SK-N-SH treated with all-trans-retinoic acid at 6 μM for 48 hours (cell line): ENCODE measurements at regions not wholly inside any gene's neighbourhood (a gene's known extent, or its start where the extent isn't known, plus 50 kb on each side); places are given as distances from the start of the nearest gene placed in this dataset.

Experiments used
- ATAC-seq: fragments of 200-7000 bp; cut with Tn5 transposase; 3 replicates; pipeline ENCODE4 v1.9.1; 2020; ENCODE audit warnings: mild to moderate bottlenecking, moderate library complexity
- ARNTL ChIP-seq: fragments of 450-650 bp; formaldehyde crosslinking; IDR thresholded peaks from 2 replicates; pipeline ENCODE4 v1.5.0; 2020; ENCODE audit warnings: low read depth, mild to moderate bottlenecking, moderate library complexity, borderline replicate concordance
- BACH2 ChIP-seq: fragments of 250-450 bp; sonication (Bioruptor Pico); IDR thresholded peaks from 2 replicates; pipeline ENCODE4 v1.9.0; 2021; ENCODE audit warnings: mild to moderate bottlenecking, borderline replicate concordance
- CSDC2 ChIP-seq: fragments of 250-450 bp; sonication (Bioruptor Pico); IDR thresholded peaks from 2 replicates; pipeline ENCODE4 v1.5.0; 2020; ENCODE audit warnings: mild to moderate bottlenecking, moderate library complexity
- ESRRG ChIP-seq: fragments of 250-450 bp; sonication (Bioruptor Pico); IDR thresholded peaks from 2 replicates; pipeline ENCODE4 v1.6.1; 2021; ENCODE audit warnings: mild to moderate bottlenecking
- GLIS3 ChIP-seq: fragments of 250-450 bp; sonication (Bioruptor Pico); IDR thresholded peaks from 2 replicates; pipeline ENCODE4 v1.5.0; 2020; ENCODE audit warnings: mild to moderate bottlenecking, moderate library complexity
- ISL1 ChIP-seq: fragments of 250-450 bp; sonication (Bioruptor Pico); IDR thresholded peaks from 2 replicates; pipeline ENCODE4 v2.1.2; 2022; ENCODE audit warnings: mild to moderate bottlenecking, moderate library complexity
- OSR1 ChIP-seq: fragments of 250-450 bp; sonication (Bioruptor Pico); IDR thresholded peaks from 2 replicates; pipeline ENCODE4 v1.8.0; 2022; ENCODE audit warnings: moderate library complexity, mild to moderate bottlenecking, inconsistent platforms
- PPARA ChIP-seq: fragments of 250-450 bp; sonication (Bioruptor Pico); IDR thresholded peaks from 2 replicates; pipeline ENCODE4 v1.5.0; 2020; ENCODE audit warnings: mild to moderate bottlenecking, borderline replicate concordance
- RARB ChIP-seq: fragments of 250-450 bp; sonication (Bioruptor Pico); IDR thresholded peaks from 2 replicates; pipeline ENCODE4 v1.8.0; 2021; ENCODE audit warnings: mild to moderate bottlenecking, moderate library complexity
- SNAI2 ChIP-seq: fragments of 250-450 bp; sonication (Bioruptor Pico); IDR thresholded peaks from 2 replicates; pipeline ENCODE4 v1.5.0; 2020; ENCODE audit warnings: mild to moderate bottlenecking, moderate library complexity
- TOX ChIP-seq: fragments of 250-450 bp; sonication (Bioruptor Pico); IDR thresholded peaks from 2 replicates; pipeline ENCODE4 v1.8.0; 2021; ENCODE audit warnings: mild to moderate bottlenecking, moderate library complexity, borderline replicate concordance
- ZC3H10 ChIP-seq: fragments of 250-450 bp; sonication (Bioruptor Pico); IDR thresholded peaks from 2 replicates; pipeline ENCODE4 v1.5.1; 2021; ENCODE audit warnings: mild to moderate bottlenecking, moderate library complexity
- ZFP3 ChIP-seq: fragments of 250-450 bp; sonication (Bioruptor Pico); IDR thresholded peaks from 2 replicates; pipeline ENCODE4 v1.5.0; 2020; ENCODE audit warnings: mild to moderate bottlenecking, moderate library complexity
- ZFP30 ChIP-seq: fragments of 450-650 bp; formaldehyde crosslinking; IDR thresholded peaks from 2 replicates; pipeline ENCODE4 v1.5.0; 2022; ENCODE audit warnings: mild to moderate bottlenecking, moderate library complexity
- ZNF565 ChIP-seq: fragments of 450-650 bp; formaldehyde crosslinking; conservative IDR thresholded peaks from 2 replicates; pipeline ENCODE4 v1.5.0; 2020; ENCODE audit warnings: low read depth, mild to moderate bottlenecking, moderate library complexity
- ZNF8 ChIP-seq: fragments of 450-650 bp; formaldehyde crosslinking; IDR thresholded peaks from 2 replicates; pipeline ENCODE4 v1.5.0; 2020; ENCODE audit warnings: mild to moderate bottlenecking, moderate library complexity
- TF ChIP-seq, protein P1 (sequence below): fragments of 250-450 bp; sonication (Bioruptor Pico); IDR thresholded peaks from 2 replicates; pipeline ENCODE4 v1.8.0; 2020; ENCODE audit warnings: mild to moderate bottlenecking, moderate library complexity, borderline replicate concordance
- TF ChIP-seq, protein P2 (sequence below): fragments of 250-450 bp; sonication (Bioruptor Pico); IDR thresholded peaks from 2 replicates; pipeline ENCODE4 v1.5.0; 2020; ENCODE audit warnings: mild to moderate bottlenecking, moderate library complexity
- TF ChIP-seq, protein P3 (sequence below): fragments of 250-450 bp; sonication (Bioruptor Pico); IDR thresholded peaks from 2 replicates; pipeline ENCODE4 v1.5.1; 2021; ENCODE audit warnings: mild to moderate bottlenecking, moderate library complexity
- TF ChIP-seq, protein P4 (sequence below): fragments of 250-450 bp; sonication (Bioruptor Pico); IDR thresholded peaks from 2 replicates; pipeline ENCODE4 v1.8.0; 2021; ENCODE audit warnings: low read depth, mild to moderate bottlenecking, moderate library complexity, borderline replicate concordance
- TF ChIP-seq, protein P5 (sequence below): fragments of 250-450 bp; sonication (Bioruptor Pico); IDR thresholded peaks from 2 replicates; pipeline ENCODE4 v1.5.1; 2020; ENCODE audit warnings: low read depth, mild to moderate bottlenecking, moderate library complexity

DNA sequence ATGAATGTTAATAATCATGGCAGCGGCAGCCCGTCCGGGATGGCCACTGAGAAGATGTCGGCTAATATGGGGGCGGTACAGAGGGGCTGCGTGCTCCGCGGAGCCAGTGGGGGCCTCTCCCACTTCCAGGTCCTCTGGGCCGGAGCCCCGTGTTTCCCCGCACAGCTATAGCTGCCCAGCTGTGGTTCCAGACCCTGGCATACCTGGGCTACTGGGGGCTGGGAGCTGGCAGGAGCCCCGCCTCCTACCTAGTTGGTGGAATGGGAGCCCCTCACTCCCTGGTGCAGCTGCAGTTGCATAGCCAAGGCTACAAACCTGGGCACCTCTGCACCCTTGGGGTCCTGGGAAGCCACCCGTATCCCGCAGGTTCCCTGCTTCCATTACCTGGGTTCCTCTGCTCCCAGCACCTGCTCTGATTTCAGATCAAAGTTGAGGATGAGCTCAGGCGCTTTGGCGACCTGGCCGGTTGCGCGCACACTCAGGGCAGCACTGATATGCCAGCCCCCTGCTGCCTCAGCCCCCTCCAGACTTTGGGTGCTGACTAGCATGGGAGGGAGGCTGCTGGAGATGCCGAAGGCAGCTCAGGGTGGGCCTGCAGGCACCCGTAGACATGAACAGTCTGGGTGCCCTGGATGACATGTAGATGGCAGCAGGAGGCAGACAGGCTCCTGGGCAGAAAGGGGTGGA, 236.5 kb upstream of the SEMA3D start:
- no peak for ATAC-seq
- no peak for TF ChIP-seq ZFP3
- no peak for TF ChIP-seq ZNF565
- TF ChIP-seq BACH2 (CRISPR knock-in tag), result no peak
- TF ChIP-seq, protein P1, sequence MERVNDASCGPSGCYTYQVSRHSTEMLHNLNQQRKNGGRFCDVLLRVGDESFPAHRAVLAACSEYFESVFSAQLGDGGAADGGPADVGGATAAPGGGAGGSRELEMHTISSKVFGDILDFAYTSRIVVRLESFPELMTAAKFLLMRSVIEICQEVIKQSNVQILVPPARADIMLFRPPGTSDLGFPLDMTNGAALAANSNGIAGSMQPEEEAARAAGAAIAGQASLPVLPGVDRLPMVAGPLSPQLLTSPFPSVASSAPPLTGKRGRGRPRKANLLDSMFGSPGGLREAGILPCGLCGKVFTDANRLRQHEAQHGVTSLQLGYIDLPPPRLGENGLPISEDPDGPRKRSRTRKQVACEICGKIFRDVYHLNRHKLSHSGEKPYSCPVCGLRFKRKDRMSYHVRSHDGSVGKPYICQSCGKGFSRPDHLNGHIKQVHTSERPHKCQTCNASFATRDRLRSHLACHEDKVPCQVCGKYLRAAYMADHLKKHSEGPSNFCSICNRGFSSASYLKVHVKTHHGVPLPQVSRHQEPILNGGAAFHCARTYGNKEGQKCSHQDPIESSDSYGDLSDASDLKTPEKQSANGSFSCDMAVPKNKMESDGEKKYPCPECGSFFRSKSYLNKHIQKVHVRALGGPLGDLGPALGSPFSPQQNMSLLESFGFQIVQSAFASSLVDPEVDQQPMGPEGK (CRISPR knock-in tag), result no peak
- no peak for TF ChIP-seq ISL1 (CRISPR knock-in tag)
- TF ChIP-seq, protein P2, sequence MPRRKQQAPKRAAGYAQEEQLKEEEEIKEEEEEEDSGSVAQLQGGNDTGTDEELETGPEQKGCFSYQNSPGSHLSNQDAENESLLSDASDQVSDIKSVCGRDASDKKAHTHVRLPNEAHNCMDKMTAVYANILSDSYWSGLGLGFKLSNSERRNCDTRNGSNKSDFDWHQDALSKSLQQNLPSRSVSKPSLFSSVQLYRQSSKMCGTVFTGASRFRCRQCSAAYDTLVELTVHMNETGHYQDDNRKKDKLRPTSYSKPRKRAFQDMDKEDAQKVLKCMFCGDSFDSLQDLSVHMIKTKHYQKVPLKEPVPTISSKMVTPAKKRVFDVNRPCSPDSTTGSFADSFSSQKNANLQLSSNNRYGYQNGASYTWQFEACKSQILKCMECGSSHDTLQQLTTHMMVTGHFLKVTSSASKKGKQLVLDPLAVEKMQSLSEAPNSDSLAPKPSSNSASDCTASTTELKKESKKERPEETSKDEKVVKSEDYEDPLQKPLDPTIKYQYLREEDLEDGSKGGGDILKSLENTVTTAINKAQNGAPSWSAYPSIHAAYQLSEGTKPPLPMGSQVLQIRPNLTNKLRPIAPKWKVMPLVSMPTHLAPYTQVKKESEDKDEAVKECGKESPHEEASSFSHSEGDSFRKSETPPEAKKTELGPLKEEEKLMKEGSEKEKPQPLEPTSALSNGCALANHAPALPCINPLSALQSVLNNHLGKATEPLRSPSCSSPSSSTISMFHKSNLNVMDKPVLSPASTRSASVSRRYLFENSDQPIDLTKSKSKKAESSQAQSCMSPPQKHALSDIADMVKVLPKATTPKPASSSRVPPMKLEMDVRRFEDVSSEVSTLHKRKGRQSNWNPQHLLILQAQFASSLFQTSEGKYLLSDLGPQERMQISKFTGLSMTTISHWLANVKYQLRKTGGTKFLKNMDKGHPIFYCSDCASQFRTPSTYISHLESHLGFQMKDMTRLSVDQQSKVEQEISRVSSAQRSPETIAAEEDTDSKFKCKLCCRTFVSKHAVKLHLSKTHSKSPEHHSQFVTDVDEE (CRISPR knock-in tag), result no peak
- TF ChIP-seq, protein P3, sequence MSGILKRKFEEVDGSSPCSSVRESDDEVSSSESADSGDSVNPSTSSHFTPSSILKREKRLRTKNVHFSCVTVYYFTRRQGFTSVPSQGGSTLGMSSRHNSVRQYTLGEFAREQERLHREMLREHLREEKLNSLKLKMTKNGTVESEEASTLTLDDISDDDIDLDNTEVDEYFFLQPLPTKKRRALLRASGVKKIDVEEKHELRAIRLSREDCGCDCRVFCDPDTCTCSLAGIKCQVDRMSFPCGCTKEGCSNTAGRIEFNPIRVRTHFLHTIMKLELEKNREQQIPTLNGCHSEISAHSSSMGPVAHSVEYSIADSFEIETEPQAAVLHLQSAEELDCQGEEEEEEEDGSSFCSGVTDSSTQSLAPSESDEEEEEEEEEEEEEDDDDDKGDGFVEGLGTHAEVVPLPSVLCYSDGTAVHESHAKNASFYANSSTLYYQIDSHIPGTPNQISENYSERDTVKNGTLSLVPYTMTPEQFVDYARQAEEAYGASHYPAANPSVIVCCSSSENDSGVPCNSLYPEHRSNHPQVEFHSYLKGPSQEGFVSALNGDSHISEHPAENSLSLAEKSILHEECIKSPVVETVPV (CRISPR knock-in tag), result no peak
- TF ChIP-seq, protein P4, sequence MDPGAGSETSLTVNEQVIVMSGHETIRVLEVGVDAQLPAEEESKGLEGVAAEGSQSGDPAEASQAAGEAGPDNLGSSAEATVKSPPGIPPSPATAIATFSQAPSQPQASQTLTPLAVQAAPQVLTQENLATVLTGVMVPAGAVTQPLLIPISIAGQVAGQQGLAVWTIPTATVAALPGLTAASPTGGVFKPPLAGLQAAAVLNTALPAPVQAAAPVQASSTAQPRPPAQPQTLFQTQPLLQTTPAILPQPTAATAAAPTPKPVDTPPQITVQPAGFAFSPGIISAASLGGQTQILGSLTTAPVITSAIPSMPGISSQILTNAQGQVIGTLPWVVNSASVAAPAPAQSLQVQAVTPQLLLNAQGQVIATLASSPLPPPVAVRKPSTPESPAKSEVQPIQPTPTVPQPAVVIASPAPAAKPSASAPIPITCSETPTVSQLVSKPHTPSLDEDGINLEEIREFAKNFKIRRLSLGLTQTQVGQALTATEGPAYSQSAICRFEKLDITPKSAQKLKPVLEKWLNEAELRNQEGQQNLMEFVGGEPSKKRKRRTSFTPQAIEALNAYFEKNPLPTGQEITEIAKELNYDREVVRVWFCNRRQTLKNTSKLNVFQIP (CRISPR knock-in tag), result no peak
- TF ChIP-seq GLIS3 (CRISPR knock-in tag), result no peak
- no peak for TF ChIP-seq TOX (CRISPR knock-in tag)
- TF ChIP-seq ESRRG (CRISPR knock-in tag), result no peak
- TF ChIP-seq, protein P5, sequence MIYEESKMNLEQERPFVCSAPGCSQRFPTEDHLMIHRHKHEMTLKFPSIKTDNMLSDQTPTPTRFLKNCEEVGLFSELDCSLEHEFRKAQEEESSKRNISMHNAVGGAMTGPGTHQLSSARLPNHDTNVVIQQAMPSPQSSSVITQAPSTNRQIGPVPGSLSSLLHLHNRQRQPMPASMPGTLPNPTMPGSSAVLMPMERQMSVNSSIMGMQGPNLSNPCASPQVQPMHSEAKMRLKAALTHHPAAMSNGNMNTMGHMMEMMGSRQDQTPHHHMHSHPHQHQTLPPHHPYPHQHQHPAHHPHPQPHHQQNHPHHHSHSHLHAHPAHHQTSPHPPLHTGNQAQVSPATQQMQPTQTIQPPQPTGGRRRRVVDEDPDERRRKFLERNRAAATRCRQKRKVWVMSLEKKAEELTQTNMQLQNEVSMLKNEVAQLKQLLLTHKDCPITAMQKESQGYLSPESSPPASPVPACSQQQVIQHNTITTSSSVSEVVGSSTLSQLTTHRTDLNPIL (CRISPR knock-in tag), result no peak
- TF ChIP-seq ZFP30, result no peak
- TF ChIP-seq PPARA (CRISPR knock-in tag), result no peak

DNA sequence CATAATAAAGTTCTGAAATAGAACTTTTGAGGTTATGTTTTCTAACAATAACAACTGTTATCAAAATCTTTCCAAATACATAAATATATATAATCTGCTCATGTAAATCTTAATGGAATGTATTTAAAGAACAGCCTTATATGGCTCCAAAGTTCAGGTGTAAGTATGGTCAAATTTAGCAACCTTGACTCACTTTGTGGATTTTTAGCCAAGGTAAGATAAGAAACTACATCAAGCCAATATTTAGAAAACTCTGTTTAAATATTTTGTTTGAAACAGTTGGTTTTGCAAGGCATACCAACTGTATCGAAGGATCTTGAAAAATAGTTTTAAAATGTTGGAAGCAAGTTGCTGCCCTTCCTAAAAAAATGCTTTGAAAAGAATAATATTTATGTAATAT, 228.9 kb upstream of the SEMA3D start:
- ATAC-seq, result no peak
- TF ChIP-seq ARNTL (no peak), SNAI2 (CRISPR knock-in tag) (no peak), TOX (CRISPR knock-in tag) (no peak), ZC3H10 (CRISPR knock-in tag) (no peak), OSR1 (CRISPR knock-in tag) (no peak), CSDC2 (no peak), ISL1 (CRISPR knock-in tag) (no peak), BACH2 (CRISPR knock-in tag) (no peak), ZNF8 (CRISPR knock-in tag) (no peak), RARB (CRISPR knock-in tag) (no peak), ZFP30 (no peak)
- TF ChIP-seq, protein P4 (CRISPR knock-in tag), result no peak
